SK-N-SH (cell line): ENCODE measurements at regions not wholly inside any gene's neighbourhood (a gene's known extent, or its start where the extent isn't known, plus 50 kb on each side); places are given as distances from the start of the nearest gene placed in this dataset.

Experiments used
- CTCF ChIA-PET: fragments of 300-600, 350-600 bp; formaldehyde crosslinking; extraction: SDS; loops from one replicate; lab custom pipeline; 2021; lab: Yijun Ruan, JAX
- POLR2A ChIA-PET: fragments of 350-600 bp; sonication (Branson Sonifier 250); formaldehyde crosslinking; extraction: SDS; loops from one replicate; lab custom pipeline; 2020; ENCODE audit warnings: antibody characterized with exemption, inconsistent platforms; lab: Yijun Ruan, JAX
- DNase-seq: peaks from one replicate; pipeline ENCODE4 v3.0.0; 2012
- H2AFZ ChIP-seq: fragments of 200-600 bp; sonication (generic); 2 replicates; pipeline ENCODE4 v1.8.1; 2016; ENCODE audit warnings: antibody characterized with exemption, mild to moderate bottlenecking, low read depth
- H3F3A ChIP-seq: fragments of 200-600 bp; sonication (generic); replicated peaks from 2 replicates; pipeline ENCODE3; 2016; ENCODE audit warnings: antibody characterized with exemption, mild to moderate bottlenecking; ENCODE audit not compliant: insufficient read depth
- H3K27ac ChIP-seq, 2 experiments: fragments of 200-500 bp in 1 of 2; fragments of 200-600 bp in 1 of 2; sonication (Bioruptor generic) in 1 of 2; sonication (generic), shearing (Covaris generic) in 1 of 2; 2 replicates each; pipeline versions ENCODE4 v1.5.1 to v1.6.1; 2014 to 2016; ENCODE audit warnings: low read depth in 2 of 2, inconsistent platforms in 1 of 2, low read length in 1 of 2, mild to moderate bottlenecking in 1 of 2, mixed read lengths in 1 of 2
- H3K27me3 ChIP-seq: fragments of 200-600 bp; sonication (generic), shearing (Covaris generic); 2 replicates; pipeline ENCODE4 v1.6.1; 2016; ENCODE audit warnings: mixed run types; ENCODE audit not compliant: insufficient read depth
- H3K36me3 ChIP-seq, 2 experiments: fragments of 200-500 bp in 1 of 2; fragments of 200-600 bp in 1 of 2; sonication (Bioruptor generic) in 1 of 2; sonication (generic) in 1 of 2; replicated peaks in 1 of 2; 2 replicates each; pipeline versions ENCODE3 to v1.5.1; 2014 to 2016; ENCODE audit warnings: low read length in 1 of 2, mild to moderate bottlenecking in 1 of 2; ENCODE audit not compliant: insufficient read depth in 2 of 2, control insufficient read depth in 1 of 2
- H3K4me1 ChIP-seq, 2 experiments: fragments of 200-500 bp in 1 of 2; fragments of 200-600 bp in 1 of 2; sonication (Bioruptor generic) in 1 of 2; sonication (generic), shearing (Covaris generic) in 1 of 2; 2 replicates each; pipeline versions ENCODE4 v1.5.1 to v1.6.1; 2014 to 2016; ENCODE audit warnings: low read depth in 1 of 2, low read length in 1 of 2, mixed run types in 1 of 2; ENCODE audit not compliant: insufficient read depth in 2 of 2, control insufficient read depth in 1 of 2
- H3K4me2 ChIP-seq: fragments of 200-600 bp; sonication (generic), shearing (Covaris generic); 2 replicates; pipeline ENCODE4 v1.6.1; 2017; ENCODE audit warnings: mixed run types
- H3K4me3 ChIP-seq, 2 experiments: fragments of 200-500 bp in 1 of 2; fragments of 200-600 bp in 1 of 2; sonication (Bioruptor generic) in 1 of 2; sonication (generic), shearing (Covaris generic) in 1 of 2; 2 replicates each; pipeline versions ENCODE4 v1.5.1 to v1.8.1; 2014 to 2016; ENCODE audit warnings: low read depth in 2 of 2, inconsistent platforms in 1 of 2, low read length in 1 of 2, mild to moderate bottlenecking in 1 of 2, mixed read lengths in 1 of 2, moderate library complexity in 1 of 2
- H3K79me2 ChIP-seq: fragments of 200-600 bp; sonication (generic); 2 replicates; pipeline ENCODE4 v1.8.1; 2017; ENCODE audit warnings: mild to moderate bottlenecking; ENCODE audit not compliant: insufficient read depth
- H3K9ac ChIP-seq: fragments of 200-600 bp; sonication (generic); 2 replicates; pipeline ENCODE4 v1.6.1; 2017; ENCODE audit warnings: mixed run types
- H3K9me2 ChIP-seq: fragments of 200-600 bp; sonication (generic); 2 replicates; pipeline ENCODE4 v1.6.1; 2017; ENCODE audit warnings: mixed run types
- H3K9me3 ChIP-seq: fragments of 200-600 bp; sonication (generic); 2 replicates; pipeline ENCODE4 v1.6.1; 2017; ENCODE audit warnings: mixed run types, mild to moderate bottlenecking, moderate library complexity
- H4K20me1 ChIP-seq: fragments of 200-600 bp; sonication (generic); 2 replicates; pipeline ENCODE4 v1.6.1; 2017; ENCODE audit warnings: mild to moderate bottlenecking, mixed run types; ENCODE audit not compliant: insufficient read depth
- CHD2 ChIP-seq: fragments of 150-350 bp; IDR thresholded peaks from 2 replicates; pipeline ENCODE4 v1.6.1; 2018; ENCODE audit warnings: low read length; ENCODE audit not compliant: partially characterized antibody
- ELF1 ChIP-seq: IDR thresholded peaks from 2 replicates; pipeline ENCODE4 v1.4.0; 2012
- EZH2phosphoT487 ChIP-seq: fragments of 200-600 bp; sonication (generic); IDR thresholded peaks from 2 replicates; pipeline ENCODE4 v1.6.1; 2017; ENCODE audit warnings: low read depth, mixed run types, mild to moderate bottlenecking, antibody characterized with exemption, moderate library complexity, borderline replicate concordance
- FOSL2 ChIP-seq: IDR thresholded peaks from 2 replicates; pipeline ENCODE4 v1.4.0; 2012; ENCODE audit warnings: low read depth, mild to moderate bottlenecking, moderate library complexity, borderline replicate concordance
- FOXJ3 ChIP-seq: sonication (generic); formaldehyde crosslinking; IDR thresholded peaks from 2 replicates; pipeline ENCODE4 v1.5.1; 2020; ENCODE audit warnings: mild to moderate bottlenecking, missing genetic modification reagents
- FOXM1 ChIP-seq: IDR thresholded peaks from 2 replicates; pipeline ENCODE4 v1.4.0; 2012; ENCODE audit warnings: low read depth, mild to moderate bottlenecking
- GABPA ChIP-seq: IDR thresholded peaks from 2 replicates; pipeline ENCODE4 v1.4.0; 2012; ENCODE audit warnings: low read depth, mild to moderate bottlenecking
- GATA2 ChIP-seq: sonication (generic); formaldehyde crosslinking; IDR thresholded peaks from 2 replicates; pipeline ENCODE4 v1.5.0; 2020; ENCODE audit warnings: mild to moderate bottlenecking, missing genetic modification reagents
- JUND ChIP-seq: IDR thresholded peaks from 2 replicates; pipeline ENCODE4 v1.4.0; 2012
- NFIC ChIP-seq: IDR thresholded peaks from 2 replicates; pipeline ENCODE4 v1.4.0; 2012; ENCODE audit warnings: borderline replicate concordance
- NRF1 ChIP-seq: IDR thresholded peaks from 2 replicates; pipeline ENCODE4 v1.6.1; 2012; ENCODE audit warnings: low read depth, mild to moderate bottlenecking, low read length
- POLR2AphosphoS5 ChIP-seq: IDR thresholded peaks from 2 replicates; pipeline ENCODE4 v1.6.1; 2012; ENCODE audit warnings: low read depth, low read length
- RFX5 ChIP-seq: IDR thresholded peaks from 2 replicates; pipeline ENCODE4 v1.6.1; 2012; ENCODE audit warnings: mild to moderate bottlenecking, improper control_type of control experiment, low read length
- RXRA ChIP-seq: IDR thresholded peaks from 2 replicates; pipeline ENCODE4 v1.4.0; 2012; ENCODE audit warnings: low read depth, mild to moderate bottlenecking, borderline replicate concordance
- SMC3 ChIP-seq: IDR thresholded peaks from 2 replicates; pipeline ENCODE4 v1.6.1; 2012; ENCODE audit warnings: low read depth, low read length, improper control_type of control experiment
- TCF12 ChIP-seq: IDR thresholded peaks from 2 replicates; pipeline ENCODE4 v1.4.0; 2012
- WGBS: methylation state at CpG from one replicate; pipeline ENCODE4 v1.1.6; 2017; ENCODE audit warnings: low lambda C conversion rate; 5-methylcytosine and 5-hydroxymethylcytosine counted together
- TF ChIP-seq, protein P1 (sequence below): fragments of 150-350 bp; IDR thresholded peaks from 2 replicates; pipeline ENCODE4 v1.6.1; 2017; ENCODE audit warnings: antibody characterized with exemption, low read length, low read depth, borderline replicate concordance
- TF ChIP-seq, protein P2 (sequence below): IDR thresholded peaks from 2 replicates; pipeline ENCODE4; 2012
- TF ChIP-seq, protein P3 (sequence below): IDR thresholded peaks from 2 replicates; pipeline ENCODE4 v1.6.1; 2012; ENCODE audit warnings: mild to moderate bottlenecking, low read depth, low read length, moderate library complexity
- TF ChIP-seq, protein P4 (sequence below): IDR thresholded peaks from 2 replicates; pipeline ENCODE4 v1.4.0; 2012; ENCODE audit warnings: low read depth, borderline replicate concordance

DNA sequence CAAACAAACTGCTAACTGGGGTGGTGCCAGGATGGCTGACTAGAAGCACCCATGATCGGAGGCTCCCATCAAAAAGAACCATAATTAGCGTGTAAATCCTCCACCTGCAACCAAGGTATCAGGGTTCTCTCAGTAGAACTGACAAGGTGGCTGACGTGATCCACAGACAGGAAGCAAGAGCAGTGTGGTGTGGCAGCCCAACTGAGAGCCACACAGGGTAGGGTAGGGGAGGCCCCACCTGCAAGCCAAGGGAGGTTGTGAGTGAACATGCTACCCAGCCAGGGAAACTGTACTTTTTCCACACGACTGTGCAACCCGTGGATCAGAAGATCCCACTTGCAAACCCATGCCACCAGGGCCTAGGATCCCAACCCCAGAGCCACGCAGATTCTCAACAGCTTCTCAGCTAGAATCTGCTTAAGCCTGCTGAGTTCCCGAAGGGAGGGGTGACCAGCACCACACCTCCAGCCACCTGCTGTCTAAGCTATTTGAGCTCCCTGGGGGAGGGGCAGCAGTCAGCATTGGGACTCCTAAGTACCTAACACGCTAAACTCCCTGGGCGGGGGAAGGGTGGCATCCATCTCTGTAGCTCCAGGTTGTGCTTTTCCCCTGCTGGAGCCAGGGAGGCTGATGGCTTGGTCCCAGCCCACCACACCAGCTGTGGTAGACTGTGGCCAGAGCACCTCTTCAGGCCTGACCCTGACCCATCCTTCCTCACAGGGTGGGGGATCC lies 425.1 kb downstream of the GPM6A start:
- H2AFZ ChIP-seq, result no peak overlapping the region
- POLR2A ChIA-PET, result no interaction called here
- no peak overlapping the region for H3K9ac ChIP-seq
- WGBS, result 60% methylated on average over 5 of the region's 9 CpGs
- no peaks in the 10 kb centered on the region for H3F3A ChIP-seq
- TF ChIP-seq RXRA (no peak), GATA2 (no peak), NRF1 (no peak), ELF1 (no peak), SMC3 (no peak), GABPA (no peak)
- TF ChIP-seq, protein P1, sequence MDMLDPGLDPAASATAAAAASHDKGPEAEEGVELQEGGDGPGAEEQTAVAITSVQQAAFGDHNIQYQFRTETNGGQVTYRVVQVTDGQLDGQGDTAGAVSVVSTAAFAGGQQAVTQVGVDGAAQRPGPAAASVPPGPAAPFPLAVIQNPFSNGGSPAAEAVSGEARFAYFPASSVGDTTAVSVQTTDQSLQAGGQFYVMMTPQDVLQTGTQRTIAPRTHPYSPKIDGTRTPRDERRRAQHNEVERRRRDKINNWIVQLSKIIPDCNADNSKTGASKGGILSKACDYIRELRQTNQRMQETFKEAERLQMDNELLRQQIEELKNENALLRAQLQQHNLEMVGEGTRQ, result no peak
- TF ChIP-seq, protein P2, sequence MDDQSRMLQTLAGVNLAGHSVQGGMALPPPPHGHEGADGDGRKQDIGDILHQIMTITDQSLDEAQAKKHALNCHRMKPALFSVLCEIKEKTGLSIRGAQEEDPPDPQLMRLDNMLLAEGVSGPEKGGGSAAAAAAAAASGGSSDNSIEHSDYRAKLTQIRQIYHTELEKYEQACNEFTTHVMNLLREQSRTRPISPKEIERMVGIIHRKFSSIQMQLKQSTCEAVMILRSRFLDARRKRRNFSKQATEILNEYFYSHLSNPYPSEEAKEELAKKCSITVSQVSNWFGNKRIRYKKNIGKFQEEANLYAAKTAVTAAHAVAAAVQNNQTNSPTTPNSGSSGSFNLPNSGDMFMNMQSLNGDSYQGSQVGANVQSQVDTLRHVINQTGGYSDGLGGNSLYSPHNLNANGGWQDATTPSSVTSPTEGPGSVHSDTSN, result no peak
- TF ChIP-seq, protein P3, sequence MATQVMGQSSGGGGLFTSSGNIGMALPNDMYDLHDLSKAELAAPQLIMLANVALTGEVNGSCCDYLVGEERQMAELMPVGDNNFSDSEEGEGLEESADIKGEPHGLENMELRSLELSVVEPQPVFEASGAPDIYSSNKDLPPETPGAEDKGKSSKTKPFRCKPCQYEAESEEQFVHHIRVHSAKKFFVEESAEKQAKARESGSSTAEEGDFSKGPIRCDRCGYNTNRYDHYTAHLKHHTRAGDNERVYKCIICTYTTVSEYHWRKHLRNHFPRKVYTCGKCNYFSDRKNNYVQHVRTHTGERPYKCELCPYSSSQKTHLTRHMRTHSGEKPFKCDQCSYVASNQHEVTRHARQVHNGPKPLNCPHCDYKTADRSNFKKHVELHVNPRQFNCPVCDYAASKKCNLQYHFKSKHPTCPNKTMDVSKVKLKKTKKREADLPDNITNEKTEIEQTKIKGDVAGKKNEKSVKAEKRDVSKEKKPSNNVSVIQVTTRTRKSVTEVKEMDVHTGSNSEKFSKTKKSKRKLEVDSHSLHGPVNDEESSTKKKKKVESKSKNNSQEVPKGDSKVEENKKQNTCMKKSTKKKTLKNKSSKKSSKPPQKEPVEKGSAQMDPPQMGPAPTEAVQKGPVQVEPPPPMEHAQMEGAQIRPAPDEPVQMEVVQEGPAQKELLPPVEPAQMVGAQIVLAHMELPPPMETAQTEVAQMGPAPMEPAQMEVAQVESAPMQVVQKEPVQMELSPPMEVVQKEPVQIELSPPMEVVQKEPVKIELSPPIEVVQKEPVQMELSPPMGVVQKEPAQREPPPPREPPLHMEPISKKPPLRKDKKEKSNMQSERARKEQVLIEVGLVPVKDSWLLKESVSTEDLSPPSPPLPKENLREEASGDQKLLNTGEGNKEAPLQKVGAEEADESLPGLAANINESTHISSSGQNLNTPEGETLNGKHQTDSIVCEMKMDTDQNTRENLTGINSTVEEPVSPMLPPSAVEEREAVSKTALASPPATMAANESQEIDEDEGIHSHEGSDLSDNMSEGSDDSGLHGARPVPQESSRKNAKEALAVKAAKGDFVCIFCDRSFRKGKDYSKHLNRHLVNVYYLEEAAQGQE, result no peak
- TF ChIP-seq, all 33 proteins: peak for 0
- Histone ChIP-seq H3K4me2 (no peak overlapping the region), H4K20me1 (no peaks in the 10 kb centered on the region), H3K9me2 (0 out of 2 replicates have a peak, but pooled peaks cover 4% of the 10 kb centered on the region), H3K27ac (no peak overlapping the region), H3K79me2 (no peaks in the 10 kb centered on the region), H3K36me3 (no peaks in the 10 kb centered on the region), H3K4me1 (no peaks in the 10 kb centered on the region), H3K27me3 (no peaks in the 10 kb centered on the region; the same call in 1 of the 2 replicates), H3K9me3 (no peaks in the 10 kb centered on the region), H3K4me3 (no peak overlapping the region)
- DNase-seq, result no peak
- CTCF ChIA-PET, result no interaction called here

DNA sequence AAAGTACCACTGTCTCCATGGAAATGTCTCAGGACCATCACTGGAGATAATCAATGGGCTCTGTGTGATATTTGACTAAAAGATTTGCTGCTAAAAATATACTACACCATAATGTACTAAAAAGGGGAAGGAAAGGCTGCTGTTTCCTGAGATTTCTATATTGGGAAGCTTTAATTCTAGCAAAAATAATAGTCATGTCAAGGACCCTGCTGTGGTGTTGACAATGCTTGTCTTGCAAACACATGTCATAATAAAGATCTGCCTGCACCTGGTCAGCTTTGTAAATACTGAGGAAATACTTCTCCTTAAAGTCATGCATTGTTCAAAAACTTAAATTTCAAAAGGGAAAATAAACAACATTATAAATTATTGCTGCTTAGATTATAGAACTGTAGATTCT lies 417.9 kb downstream of the GPM6A start:
- Histone ChIP-seq H3K36me3 (no peaks in the 10 kb centered on the region), H3K9ac (no peak overlapping the region), H2AFZ (no peak overlapping the region), H3F3A (no peaks in the 10 kb centered on the region), H4K20me1 (no peaks in the 10 kb centered on the region), H3K9me3 (peaks cover 2% of the 10 kb centered on the region; the same call in 1 of the 2 replicates), H3K9me2 (0 out of 2 replicates have a peak, but pooled peaks cover 4% of the 10 kb centered on the region), H3K4me2 (no peak overlapping the region), H3K79me2 (no peaks in the 10 kb centered on the region), H3K27me3 (no peaks in the 10 kb centered on the region), H3K4me3 (no peak overlapping the region), H3K4me1 (no peaks in the 10 kb centered on the region), H3K27ac (no peak overlapping the region)
- DNase-seq, result no peak
- CTCF ChIA-PET, result interaction anchor here (0.6 kb wide), 1 partner anchor 540 kb away, joined by 3 read pairs; no protein-coding TSS in a partner anchor
- POLR2A ChIA-PET, result no interaction called here
- TF ChIP-seq, protein P4, sequence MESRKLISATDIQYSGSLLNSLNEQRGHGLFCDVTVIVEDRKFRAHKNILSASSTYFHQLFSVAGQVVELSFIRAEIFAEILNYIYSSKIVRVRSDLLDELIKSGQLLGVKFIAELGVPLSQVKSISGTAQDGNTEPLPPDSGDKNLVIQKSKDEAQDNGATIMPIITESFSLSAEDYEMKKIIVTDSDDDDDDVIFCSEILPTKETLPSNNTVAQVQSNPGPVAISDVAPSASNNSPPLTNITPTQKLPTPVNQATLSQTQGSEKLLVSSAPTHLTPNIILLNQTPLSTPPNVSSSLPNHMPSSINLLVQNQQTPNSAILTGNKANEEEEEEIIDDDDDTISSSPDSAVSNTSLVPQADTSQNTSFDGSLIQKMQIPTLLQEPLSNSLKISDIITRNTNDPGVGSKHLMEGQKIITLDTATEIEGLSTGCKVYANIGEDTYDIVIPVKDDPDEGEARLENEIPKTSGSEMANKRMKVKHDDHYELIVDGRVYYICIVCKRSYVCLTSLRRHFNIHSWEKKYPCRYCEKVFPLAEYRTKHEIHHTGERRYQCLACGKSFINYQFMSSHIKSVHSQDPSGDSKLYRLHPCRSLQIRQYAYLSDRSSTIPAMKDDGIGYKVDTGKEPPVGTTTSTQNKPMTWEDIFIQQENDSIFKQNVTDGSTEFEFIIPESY, result no peak
- TF ChIP-seq FOSL2 (no peak), FOXJ3 (CRISPR knock-in tag) (no peak), FOXM1 (no peak), POLR2AphosphoS5 (no peak), EZH2phosphoT487 (no peak), RFX5 (no peak), NFIC (no peak), JUND (no peak), TCF12 (no peak), GATA2 (no peak), CHD2 (no peak), NRF1 (no peak)
- TF ChIP-seq, protein P2, result no peak
